Osteocyte (in vitro differentiated cells): ENCODE measurements at regions not wholly inside any gene's neighbourhood (a gene's known extent, or its start where the extent isn't known, plus 50 kb on each side); places are given as distances from the start of the nearest gene placed in this dataset.

Experiments
- DNase-seq: peaks from one replicate; pipeline ENCODE4 v3.0.0; 2021; ENCODE audit warnings: mixed read lengths; ENCODE audit not compliant: unreplicated experiment; ENCODE audit errors: extremely low spot score
- H3K27ac Mint-ChIP-seq: one replicate; pipeline ENCODE4 v1.8.0; 2021; ENCODE audit warnings: mild to moderate bottlenecking, mixed read lengths; ENCODE audit not compliant: unreplicated experiment
- H3K27me3 Mint-ChIP-seq: one replicate; pipeline ENCODE4 v1.8.0; 2021; ENCODE audit warnings: mixed read lengths; ENCODE audit not compliant: unreplicated experiment
- H3K36me3 Mint-ChIP-seq: one replicate; pipeline ENCODE4 v1.8.0; 2021; ENCODE audit warnings: mixed read lengths; ENCODE audit not compliant: unreplicated experiment
- H3K4me1 Mint-ChIP-seq: one replicate; pipeline ENCODE4 v1.8.0; 2021; ENCODE audit warnings: mixed read lengths; ENCODE audit not compliant: unreplicated experiment
- H3K4me3 Mint-ChIP-seq: one replicate; pipeline ENCODE4 v1.8.0; 2021; ENCODE audit warnings: mild to moderate bottlenecking, moderate library complexity, mixed read lengths; ENCODE audit not compliant: unreplicated experiment
- H3K9me3 Mint-ChIP-seq: one replicate; pipeline ENCODE4 v1.8.0; 2021; ENCODE audit warnings: mixed read lengths; ENCODE audit not compliant: unreplicated experiment
- CTCF ChIP-seq: fragments of 200-600 bp; sonication (generic); IDR thresholded peaks from 2 replicates; pipeline ENCODE4 v1.5.0; 2021; ENCODE audit warnings: antibody characterized with exemption, mild to moderate bottlenecking, moderate library complexity

- DNase-seq, result no peak
- Mint-ChIP-seq H3K27me3 (no peaks in the 10 kb centered on the region), H3K27ac (no peak overlapping the region), H3K4me1 (peaks cover 34% of the 10 kb centered on the region), H3K36me3 (no peaks in the 10 kb centered on the region), H3K4me3 (no peak overlapping the region), H3K9me3 (peaks cover 3% of the 10 kb centered on the region)
- no peak for TF ChIP-seq CTCF
Observed at GRCh38 chr13:44298314-44298713, 75.3 kb upstream of the SERP2 start.

- Mint-ChIP-seq H3K27ac (no peak overlapping the region), H3K4me1 (peaks cover 35% of the 10 kb centered on the region), H3K27me3 (no peaks in the 10 kb centered on the region), H3K9me3 (peaks cover 3% of the 10 kb centered on the region), H3K36me3 (no peaks in the 10 kb centered on the region), H3K4me3 (no peak overlapping the region)
- TF ChIP-seq CTCF, result no peak
- DNase-seq, result no peak
Observed at GRCh38 chr13:44299152-44299943, 74.3 kb upstream of the SERP2 start.

GRCh38 chr13:44300895-44301638 is 72.6 kb upstream of the SERP2 start:
- no peak for TF ChIP-seq CTCF
- Mint-ChIP-seq H3K27ac (no peak overlapping the region), H3K36me3 (no peaks in the 10 kb centered on the region), H3K9me3 (peaks cover 3% of the 10 kb centered on the region), H3K4me3 (no peak overlapping the region), H3K4me1 (peaks cover 44% of the 10 kb centered on the region), H3K27me3 (no peaks in the 10 kb centered on the region)
- DNase-seq, result no peak

GRCh38 chr13:44301639-44302015 is 72.0 kb upstream of the SERP2 start:
- Mint-ChIP-seq H3K4me1 (peaks cover 50% of the 10 kb centered on the region), H3K9me3 (peaks cover 3% of the 10 kb centered on the region), H3K4me3 (no peak overlapping the region), H3K27me3 (no peaks in the 10 kb centered on the region), H3K36me3 (no peaks in the 10 kb centered on the region), H3K27ac (no peak overlapping the region)
- no peak for DNase-seq
- TF ChIP-seq CTCF, result no peak

GRCh38 chr13:44302233-44302632 is 71.4 kb upstream of the SERP2 start:
- Mint-ChIP-seq H3K4me3 (no peak overlapping the region), H3K36me3 (no peaks in the 10 kb centered on the region), H3K27me3 (no peaks in the 10 kb centered on the region), H3K4me1 (peaks cover 56% of the 10 kb centered on the region), H3K27ac (no peak overlapping the region), H3K9me3 (peaks cover 3% of the 10 kb centered on the region)
- TF ChIP-seq CTCF, result no peak
- DNase-seq, result no peak
